ENCODE measurements at regions not wholly inside any gene's neighbourhood (a gene's known extent, or its start where the extent isn't known, plus 50 kb on each side); places are given as distances from the start of the nearest gene placed in this dataset.

- TF ChIP-seq CTCF (conservative IDR thresholded peaks at IDR 0.05; ENCODE audit: low read depth, low read length) (no peak), EZH2 (IDR thresholded peaks at IDR 0.05; ENCODE audit: borderline replicate concordance, low read depth, low read length, poor library complexity, severe bottlenecking) (no peak)
Observed at GRCh38 chr2:240359695-240360094, 75.8 kb upstream of the GPC1 start.

All from A673 (cell line).